ENCODE measurements at regions not wholly inside any gene's neighbourhood (a gene's known extent, or its start where the extent isn't known, plus 50 kb on each side); places are given as distances from the start of the nearest gene placed in this dataset.

DNA sequence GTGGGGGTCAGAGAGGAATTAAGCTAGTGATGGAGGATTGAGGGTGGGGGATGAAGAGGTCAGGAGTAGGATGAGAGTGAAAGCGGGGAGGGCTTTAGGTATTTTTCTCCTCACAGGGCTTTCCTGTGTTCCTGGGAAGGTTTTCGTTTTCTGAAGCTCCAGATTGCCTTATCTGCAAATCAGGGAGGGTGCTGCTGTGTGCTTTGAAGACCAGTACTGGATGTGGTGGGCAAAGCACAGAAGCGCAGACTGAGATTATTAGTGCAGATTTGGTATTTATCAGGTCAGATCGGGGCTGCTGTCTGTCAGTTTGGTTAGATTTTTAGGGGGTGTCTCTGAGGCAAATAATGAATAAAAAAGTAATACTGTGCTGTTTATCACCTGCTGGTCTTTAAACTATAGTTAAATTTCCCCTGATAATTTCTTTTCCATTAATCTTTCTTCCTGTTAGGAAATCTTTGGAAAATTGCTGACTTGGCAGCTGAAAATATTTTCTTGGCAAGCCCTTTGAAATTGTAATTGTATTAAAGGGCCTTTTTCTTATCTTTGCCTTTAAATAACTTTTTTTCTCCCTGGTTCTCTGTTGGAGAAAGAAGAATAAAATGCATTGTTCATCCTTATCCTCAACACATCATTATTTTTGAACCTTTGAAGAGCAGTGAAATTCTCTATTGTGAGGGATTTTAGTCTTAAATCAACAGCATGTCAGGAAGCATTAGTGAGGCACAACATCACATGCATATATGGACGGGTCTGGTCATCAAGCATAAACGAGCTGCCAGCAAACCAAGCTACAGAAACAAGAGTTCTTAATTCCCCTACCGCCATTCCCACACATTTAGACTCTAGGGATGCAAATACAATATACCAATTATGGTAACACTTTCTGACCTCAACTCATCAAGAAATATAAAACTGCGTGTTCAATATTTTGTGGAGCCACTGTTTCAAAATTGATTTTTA lies 139.6 kb downstream of the S1PR1 start:
- Histone ChIP-seq H3K9me2 (replicated peaks; ENCODE audit: insufficient read depth) (no peaks in the 10 kb centered on the region), H3K4me1 (ENCODE audit: insufficient read depth) (no peaks in the 10 kb centered on the region), H3K27me3 (no peaks in the 10 kb centered on the region), H3K4me2 (no peak overlapping the region), H4K20me1 (ENCODE audit: insufficient read depth, poor library complexity, severe bottlenecking) (no peaks in the 10 kb centered on the region), H3K27ac (no peak overlapping the region), H2AFZ (no peak overlapping the region), H3K4me3 (no peak overlapping the region), H3K79me2 (no peaks in the 10 kb centered on the region), H3K9me3 (ENCODE audit: low read depth) (no peaks in the 10 kb centered on the region), H3K36me3 (replicated peaks; ENCODE audit: insufficient read depth, low read depth) (no peaks in the 10 kb centered on the region)
- no peak for DNase-seq (ENCODE audit: low spot score)
- 58% methylated on average over 8 of the region's 8 CpGs for WGBS (ENCODE audit: low lambda C conversion rate, missing lambda C conversion rate)
- TF ChIP-seq EZH2phosphoT487 (IDR thresholded peaks at IDR 0.05; ENCODE audit: low read depth, severe bottlenecking, unreplicated experiment) (no peak), EZH2 (IDR thresholded peaks at IDR 0.05; ENCODE audit: borderline replicate concordance) (no peak)
- TF ChIP-seq, protein P1, sequence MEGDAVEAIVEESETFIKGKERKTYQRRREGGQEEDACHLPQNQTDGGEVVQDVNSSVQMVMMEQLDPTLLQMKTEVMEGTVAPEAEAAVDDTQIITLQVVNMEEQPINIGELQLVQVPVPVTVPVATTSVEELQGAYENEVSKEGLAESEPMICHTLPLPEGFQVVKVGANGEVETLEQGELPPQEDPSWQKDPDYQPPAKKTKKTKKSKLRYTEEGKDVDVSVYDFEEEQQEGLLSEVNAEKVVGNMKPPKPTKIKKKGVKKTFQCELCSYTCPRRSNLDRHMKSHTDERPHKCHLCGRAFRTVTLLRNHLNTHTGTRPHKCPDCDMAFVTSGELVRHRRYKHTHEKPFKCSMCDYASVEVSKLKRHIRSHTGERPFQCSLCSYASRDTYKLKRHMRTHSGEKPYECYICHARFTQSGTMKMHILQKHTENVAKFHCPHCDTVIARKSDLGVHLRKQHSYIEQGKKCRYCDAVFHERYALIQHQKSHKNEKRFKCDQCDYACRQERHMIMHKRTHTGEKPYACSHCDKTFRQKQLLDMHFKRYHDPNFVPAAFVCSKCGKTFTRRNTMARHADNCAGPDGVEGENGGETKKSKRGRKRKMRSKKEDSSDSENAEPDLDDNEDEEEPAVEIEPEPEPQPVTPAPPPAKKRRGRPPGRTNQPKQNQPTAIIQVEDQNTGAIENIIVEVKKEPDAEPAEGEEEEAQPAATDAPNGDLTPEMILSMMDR (IDR thresholded peaks at IDR 0.05; ENCODE audit: poor library complexity), result no peak

DNA sequence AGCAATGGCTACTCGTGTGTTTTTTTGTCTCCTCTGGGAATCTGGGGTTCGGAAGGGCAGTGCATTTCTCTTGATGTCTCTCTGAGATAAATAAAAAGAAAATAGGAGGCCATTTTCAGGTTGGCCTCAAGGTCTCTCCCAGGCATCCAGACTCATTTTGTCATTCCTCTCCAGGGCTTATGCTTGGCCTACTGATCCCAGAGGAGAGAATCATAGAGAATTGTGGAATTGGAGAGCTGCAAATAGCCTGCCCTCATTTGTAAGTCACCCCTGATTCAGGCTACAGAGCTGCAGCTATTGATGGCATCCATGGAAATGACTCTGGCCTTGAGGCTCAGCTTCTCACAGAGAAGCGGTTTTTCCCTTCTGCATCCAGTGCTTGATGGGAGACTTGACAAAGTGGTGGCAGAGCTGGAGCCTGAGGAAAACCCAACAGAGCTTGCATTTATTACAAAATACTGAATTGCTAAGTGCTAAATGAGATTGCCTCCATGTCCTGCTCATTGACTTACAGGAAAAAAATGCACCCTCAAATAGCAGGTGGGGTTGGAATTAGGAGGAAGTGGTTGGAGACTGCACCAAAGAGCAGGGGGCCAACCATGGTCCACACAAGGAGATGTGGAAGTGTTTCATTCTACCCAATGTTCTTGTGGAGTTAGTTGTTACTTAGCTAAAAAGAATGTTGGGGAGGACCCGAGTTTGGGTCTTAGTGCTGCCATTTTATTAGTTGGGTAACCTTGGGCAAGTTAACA lies 140.4 kb downstream of the S1PR1 start:
- no peak for DNase-seq (ENCODE audit: low spot score)
- TF ChIP-seq EZH2phosphoT487 (IDR thresholded peaks at IDR 0.05; ENCODE audit: low read depth, severe bottlenecking, unreplicated experiment), result no peak
- TF ChIP-seq, protein P1 (IDR thresholded peaks at IDR 0.05; ENCODE audit: poor library complexity), result no peak
- TF ChIP-seq EZH2 (IDR thresholded peaks at IDR 0.05; ENCODE audit: borderline replicate concordance), result no peak
- WGBS (ENCODE audit: low lambda C conversion rate, missing lambda C conversion rate), result 93% methylated on average over 4 of the region's 4 CpGs

DNA sequence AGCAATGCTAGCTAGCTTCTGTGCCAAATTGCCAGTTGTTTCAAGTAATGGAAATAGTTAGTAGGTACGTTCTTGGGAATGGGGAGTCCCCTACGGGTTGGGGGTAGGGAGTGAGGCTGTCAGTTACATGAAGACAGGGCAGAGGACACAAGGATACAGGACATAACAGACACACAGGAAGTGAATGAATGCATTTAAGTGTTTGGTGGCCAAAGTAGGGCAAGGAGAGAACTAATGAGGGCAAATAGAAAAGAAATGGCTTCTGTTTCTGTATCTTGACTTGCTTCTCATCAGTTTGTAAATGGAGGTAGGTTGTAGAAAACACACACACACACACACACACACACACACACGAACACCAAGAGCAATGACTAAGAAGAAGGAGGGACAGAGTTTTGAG lies 142.2 kb downstream of the S1PR1 start:
- Histone ChIP-seq H3K9me3 (ENCODE audit: low read depth) (no peaks in the 10 kb centered on the region), H3K9me2 (replicated peaks; ENCODE audit: insufficient read depth) (no peaks in the 10 kb centered on the region), H3K4me1 (ENCODE audit: insufficient read depth) (no peaks in the 10 kb centered on the region), H3K4me3 (no peak overlapping the region), H3K79me2 (no peaks in the 10 kb centered on the region), H3K4me2 (no peak overlapping the region), H3K27ac (no peak overlapping the region), H3K36me3 (replicated peaks; ENCODE audit: insufficient read depth, low read depth) (no peaks in the 10 kb centered on the region), H2AFZ (no peak overlapping the region), H3K27me3 (no peaks in the 10 kb centered on the region), H4K20me1 (ENCODE audit: insufficient read depth, poor library complexity, severe bottlenecking) (no peaks in the 10 kb centered on the region)
- no peak for DNase-seq (ENCODE audit: low spot score)
- 85% methylated on average over 3 of the region's 3 CpGs for WGBS (ENCODE audit: low lambda C conversion rate, missing lambda C conversion rate)
- no peak for TF ChIP-seq EZH2phosphoT487 (IDR thresholded peaks at IDR 0.05; ENCODE audit: low read depth, severe bottlenecking, unreplicated experiment)
- TF ChIP-seq, protein P1 (IDR thresholded peaks at IDR 0.05; ENCODE audit: poor library complexity), result no peak
- TF ChIP-seq EZH2 (IDR thresholded peaks at IDR 0.05; ENCODE audit: borderline replicate concordance), result no peak

More for the DNA sequence above, 140.4 kb downstream of the S1PR1 start:
- Histone ChIP-seq H3K9me3 (ENCODE audit: low read depth) (no peaks in the 10 kb centered on the region), H2AFZ (no peak overlapping the region), H3K36me3 (replicated peaks; ENCODE audit: insufficient read depth, low read depth) (no peaks in the 10 kb centered on the region), H3K4me1 (ENCODE audit: insufficient read depth) (no peaks in the 10 kb centered on the region), H3K27ac (no peak overlapping the region), H3K4me2 (no peak overlapping the region), H3K4me3 (no peak overlapping the region), H3K27me3 (no peaks in the 10 kb centered on the region), H3K9me2 (replicated peaks; ENCODE audit: insufficient read depth) (no peaks in the 10 kb centered on the region), H3K79me2 (no peaks in the 10 kb centered on the region), H4K20me1 (ENCODE audit: insufficient read depth, poor library complexity, severe bottlenecking) (no peaks in the 10 kb centered on the region)
